IPS-NIHi7 (cell line): ENCODE measurements at regions not wholly inside any gene's neighbourhood (a gene's known extent, or its start where the extent isn't known, plus 50 kb on each side); places are given as distances from the start of the nearest gene placed in this dataset.
"Not testable (repeated sequence)": the region's sequence is repeated elsewhere in the genome, so short reads cannot be mapped to it uniquely, and the experiment has no call there.

Experiments used
- DNase-seq: peaks from one replicate; pipeline ENCODE4 v3.0.0; 2012; ENCODE audit warnings: mixed read lengths; ENCODE audit errors: extremely low spot score

DNA sequence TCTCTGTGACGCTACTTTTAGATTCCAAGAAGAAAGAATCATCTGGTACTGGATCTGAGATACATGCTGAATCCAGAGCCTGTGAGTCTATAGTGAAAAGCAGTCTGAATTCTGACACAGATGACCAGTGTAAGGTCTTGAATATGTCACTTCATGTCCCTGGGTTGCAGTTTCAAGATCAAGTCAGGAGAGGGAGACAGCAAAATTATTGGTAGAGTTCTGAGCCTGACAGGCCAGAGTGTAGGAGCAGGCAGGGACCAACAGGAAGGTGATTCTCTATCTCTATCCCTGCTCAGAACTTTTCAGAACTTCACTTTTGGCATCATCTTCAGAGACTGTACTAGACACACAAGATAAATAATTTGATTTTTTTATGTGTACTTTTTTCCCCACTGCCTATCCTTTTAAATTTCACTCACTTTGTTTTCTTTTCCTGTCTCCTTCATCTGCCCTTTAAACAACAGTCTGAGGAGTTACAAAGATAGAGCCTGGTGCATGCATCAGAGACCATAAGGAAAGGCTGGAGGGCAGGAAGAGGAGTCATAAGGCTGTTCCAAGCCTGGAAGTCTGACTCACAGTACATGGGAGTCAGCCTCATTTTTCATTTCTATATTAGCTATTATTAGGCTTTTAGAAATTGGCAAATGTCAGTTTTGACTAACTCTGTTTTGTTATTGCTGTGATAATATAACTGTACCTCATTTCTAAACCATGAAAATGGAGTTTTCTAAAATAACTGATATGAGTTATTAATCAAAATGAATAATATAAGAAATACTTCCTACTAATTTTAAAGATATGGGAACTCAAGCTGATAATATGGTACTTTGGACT is 120.2 kb upstream of the TMEM229A start:
- peak; percentile 67 for DNase-seq

- no peak for DNase-seq
Observed at GRCh38 chr7:124137664-124138063, 104.8 kb upstream of the TMEM229A start.

DNA sequence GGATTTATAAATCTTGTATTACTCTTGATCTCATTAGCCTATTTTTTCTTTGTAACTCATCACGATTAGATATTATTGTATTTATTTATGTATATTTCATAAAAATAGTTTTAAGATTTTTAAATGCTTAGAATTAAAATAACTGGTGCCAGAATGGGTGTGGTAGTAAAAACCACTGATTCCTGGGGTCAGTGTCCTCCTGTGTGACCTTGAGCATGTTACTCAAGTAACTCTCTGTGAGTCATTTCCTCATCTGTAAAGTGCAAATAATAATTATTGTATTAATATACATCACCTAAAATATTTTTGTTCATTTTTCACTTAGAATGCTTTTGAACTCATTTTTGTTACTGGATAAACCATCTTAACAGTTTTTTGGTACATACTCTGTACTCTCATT is 91.3 kb upstream of the TMEM229A start:
- no peak for DNase-seq

GRCh38 chr7:124120911-124121310 is 88.0 kb upstream of the TMEM229A start:
- DNase-seq = no peak

GRCh38 chr7:124113045-124113444 is 80.2 kb upstream of the TMEM229A start:
- no peak for DNase-seq

DNA sequence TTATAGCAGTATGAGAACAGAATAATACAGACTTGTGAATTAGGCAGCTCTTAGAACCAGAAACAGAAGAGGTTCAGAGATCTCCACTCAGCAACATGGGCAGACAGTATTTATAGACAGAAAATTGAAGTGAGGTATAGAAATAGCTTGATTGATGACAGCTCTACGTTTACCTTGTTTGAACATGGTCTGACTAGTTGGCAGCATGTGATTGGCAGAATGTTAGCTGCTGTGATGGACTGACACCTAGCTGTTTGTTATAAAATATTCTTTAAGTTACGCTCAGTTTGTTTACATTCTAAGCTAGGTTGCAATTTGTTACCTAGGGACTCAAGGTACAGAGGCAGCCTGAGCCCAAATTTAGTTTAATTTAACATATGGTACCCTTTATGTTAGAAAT is 73.7 kb upstream of the TMEM229A start:
- DNase-seq = no peak

- peak; percentile 46 for DNase-seq
Observed at GRCh38 chr7:124101173-124101768, 68.4 kb upstream of the TMEM229A start.

DNA sequence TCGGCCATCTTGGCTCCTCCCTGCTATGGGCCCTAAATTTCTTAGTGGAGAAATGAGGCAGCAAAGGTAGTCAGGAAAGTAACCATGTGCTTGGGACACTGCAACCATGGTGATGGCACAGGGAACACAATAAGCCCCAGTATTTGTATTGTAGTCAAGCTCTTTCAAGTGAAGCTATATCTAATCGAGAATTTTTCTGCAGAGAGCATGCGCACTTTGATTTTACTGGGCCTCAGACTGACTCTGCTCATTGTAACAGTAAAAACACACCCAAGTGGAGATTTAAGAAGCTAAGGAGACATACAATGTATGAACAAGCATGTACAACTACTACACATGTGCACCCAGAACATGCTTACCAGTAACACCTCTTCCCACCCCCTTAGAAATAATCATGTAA is 67.3 kb upstream of the TMEM229A start:
- DNase-seq = no peak

DNA sequence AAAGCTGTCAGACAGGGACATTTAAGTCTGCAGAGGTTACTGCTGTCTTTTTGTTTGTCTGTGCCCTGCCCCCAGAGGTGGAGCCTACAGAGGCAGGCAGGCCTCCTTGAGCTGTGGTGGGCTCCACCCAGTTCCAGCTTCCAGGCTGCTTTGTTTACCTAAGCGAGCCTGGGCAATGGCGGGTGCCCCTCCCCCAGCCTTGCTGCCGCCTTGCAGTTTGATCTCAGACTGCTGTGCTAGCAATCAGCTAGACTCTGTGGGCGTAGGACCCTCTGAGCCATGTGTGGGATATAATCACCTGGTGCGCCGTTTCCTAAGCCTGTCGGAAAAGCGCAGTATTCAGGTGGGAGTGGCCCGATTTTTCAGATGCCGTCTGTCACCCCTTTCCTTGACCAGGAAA is 66.7 kb upstream of the TMEM229A start:
- DNase-seq = not testable (repeated sequence)

DNA sequence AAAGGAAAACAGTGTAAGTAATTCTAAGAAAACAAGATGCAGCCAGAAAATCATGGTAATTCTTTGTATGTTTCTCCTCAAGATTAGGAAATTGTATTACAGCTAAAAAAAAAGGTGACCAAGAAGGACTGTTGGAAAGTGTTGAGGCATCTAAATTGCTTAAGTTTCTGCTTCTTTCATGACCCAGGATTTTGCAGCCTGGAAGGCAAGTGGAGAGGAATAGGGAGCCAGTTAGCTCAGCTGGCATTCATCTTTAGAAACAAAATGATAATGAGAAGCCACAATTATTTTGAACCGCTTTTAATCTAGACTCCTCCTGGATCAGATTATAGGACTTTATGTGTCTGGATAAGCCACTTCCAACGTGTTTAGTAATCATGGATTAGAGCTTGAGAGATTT is 56.8 kb upstream of the TMEM229A start:
- no peak for DNase-seq

DNA sequence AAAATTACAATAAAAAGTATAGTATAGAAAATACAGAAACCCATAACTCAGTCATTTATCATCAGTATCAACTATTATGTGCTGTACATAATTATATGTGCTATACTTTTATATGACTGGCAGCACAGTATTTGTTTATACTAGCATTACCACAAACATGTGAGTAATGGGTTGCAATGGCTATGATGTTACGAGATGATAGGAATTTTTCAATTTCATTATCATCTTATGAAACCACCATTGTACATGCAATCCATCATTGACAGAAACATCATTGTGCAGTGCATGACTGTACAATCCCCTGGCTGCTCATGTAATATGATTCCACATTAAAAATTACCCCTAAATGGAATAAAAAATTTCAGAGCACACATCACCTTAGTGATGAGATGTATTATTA is 55.7 kb upstream of the TMEM229A start:
- DNase-seq = no peak

DNA sequence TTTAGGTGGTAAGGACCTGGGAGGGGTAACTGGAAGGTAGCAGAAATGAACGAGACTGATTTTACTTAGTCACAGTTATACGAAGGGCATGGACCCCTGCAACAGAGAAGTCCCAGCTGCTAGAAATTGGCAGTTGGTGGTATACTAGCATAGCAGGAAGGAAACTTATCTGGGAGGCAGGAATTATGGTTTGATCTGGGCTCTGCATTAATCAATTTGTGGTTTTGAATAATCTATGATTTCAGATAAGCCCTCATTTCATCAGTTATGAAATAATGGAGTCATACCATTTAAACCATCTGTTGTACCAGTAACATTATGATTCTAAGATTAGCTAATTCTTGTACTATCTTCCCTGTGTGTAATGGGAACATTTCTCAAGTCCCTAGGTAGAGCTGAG is 54.0 kb upstream of the TMEM229A start:
- no peak for DNase-seq

DNA sequence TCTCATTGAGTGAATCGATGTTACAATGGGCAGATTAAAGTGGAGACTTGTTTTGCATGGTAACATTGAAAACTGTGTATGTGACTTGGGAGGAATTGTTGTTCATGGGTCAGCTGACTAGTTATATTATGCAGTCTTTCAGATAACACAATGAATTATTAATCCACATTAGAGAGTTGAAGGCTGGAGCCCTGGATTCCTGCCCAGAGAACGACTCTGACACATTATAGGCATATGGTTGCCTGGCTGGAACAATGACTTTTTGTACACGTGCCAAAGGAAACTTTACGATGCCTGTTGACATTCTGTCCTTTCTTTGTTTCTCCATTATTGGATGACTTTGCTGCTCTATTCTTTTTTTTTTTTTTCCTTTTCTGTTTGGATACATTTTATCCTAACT is 52.3 kb upstream of the TMEM229A start:
- no peak for DNase-seq

GRCh38 chr7:124084024-124084423 is 51.2 kb upstream of the TMEM229A start:
- no peak for DNase-seq
